C4-2B (cell line): ENCODE measurements at regions not wholly inside any gene's neighbourhood (a gene's known extent, or its start where the extent isn't known, plus 50 kb on each side); places are given as distances from the start of the nearest gene placed in this dataset.

Experiments
- H3K27ac ChIP-seq: fragments of 450-650 bp; 2 replicates; pipeline ENCODE4 v1.5.1; 2017
- CTCF ChIP-seq: fragments of 450-650 bp; conservative IDR thresholded peaks from 2 replicates; pipeline ENCODE4 v1.5.1; 2017; ENCODE audit warnings: mild to moderate bottlenecking
- ZFX ChIP-seq: fragments of 450-650 bp; IDR thresholded peaks from 2 replicates; pipeline ENCODE4 v1.6.1; 2017

GRCh38 chr11:81368192-81368591, 1365.5 kb downstream of the FAM181B start:
- no peak overlapping the region for H3K27ac ChIP-seq
- TF ChIP-seq ZFX: no peak

GRCh38 chr11:81365496-81365895, 1368.2 kb downstream of the FAM181B start:
- no peak overlapping the region for H3K27ac ChIP-seq
- TF ChIP-seq CTCF: no peak
- no peak for TF ChIP-seq ZFX

GRCh38 chr11:81359476-81359875, 1374.2 kb downstream of the FAM181B start:
- TF ChIP-seq ZFX: no peak
- no peak for TF ChIP-seq CTCF
- no peak overlapping the region for H3K27ac ChIP-seq

- TF ChIP-seq ZFX: no peak
- TF ChIP-seq CTCF: no peak
- H3K27ac ChIP-seq: no peak overlapping the region
Measured at GRCh38 chr11:81345609-81346008, 1388.1 kb downstream of the FAM181B start.

- TF ChIP-seq CTCF (no peak), ZFX (no peak)
Measured at GRCh38 chr11:81342966-81343365, 1390.7 kb downstream of the FAM181B start.

GRCh38 chr11:81340225-81340624, 1393.4 kb downstream of the FAM181B start:
- TF ChIP-seq CTCF: no peak
- no peak for TF ChIP-seq ZFX

More at GRCh38 chr11:81342966-81343365, 1390.7 kb downstream of the FAM181B start:
- H3K27ac ChIP-seq: no peak overlapping the region

GRCh38 chr11:81339521-81339920, 1394.1 kb downstream of the FAM181B start:
- H3K27ac ChIP-seq: no peak overlapping the region
- TF ChIP-seq ZFX: no peak
- no peak for TF ChIP-seq CTCF

More at GRCh38 chr11:81340225-81340624, 1393.4 kb downstream of the FAM181B start:
- no peak overlapping the region for H3K27ac ChIP-seq

- H3K27ac ChIP-seq: no peak overlapping the region
- TF ChIP-seq CTCF: no peak
- no peak for TF ChIP-seq ZFX
Measured at GRCh38 chr11:81337756-81338155, 1395.9 kb downstream of the FAM181B start.
